ELF-1 (cell line): ENCODE measurements at regions not wholly inside any gene's neighbourhood (a gene's known extent, or its start where the extent isn't known, plus 50 kb on each side); places are given as distances from the start of the nearest gene placed in this dataset.
"Not testable (repeated sequence)": the region's sequence is repeated elsewhere in the genome, so short reads cannot be mapped to it uniquely, and the experiment has no call there.

Experiments
- DNase-seq: peaks from one replicate; pipeline ENCODE4 v3.0.0-alpha.2; 2016; ENCODE audit warnings: low read depth, low spot score

- DNase-seq: no peak
Measured at GRCh38 chr7:23938215-23938614, 228.2 kb downstream of the STK31 start.

DNA sequence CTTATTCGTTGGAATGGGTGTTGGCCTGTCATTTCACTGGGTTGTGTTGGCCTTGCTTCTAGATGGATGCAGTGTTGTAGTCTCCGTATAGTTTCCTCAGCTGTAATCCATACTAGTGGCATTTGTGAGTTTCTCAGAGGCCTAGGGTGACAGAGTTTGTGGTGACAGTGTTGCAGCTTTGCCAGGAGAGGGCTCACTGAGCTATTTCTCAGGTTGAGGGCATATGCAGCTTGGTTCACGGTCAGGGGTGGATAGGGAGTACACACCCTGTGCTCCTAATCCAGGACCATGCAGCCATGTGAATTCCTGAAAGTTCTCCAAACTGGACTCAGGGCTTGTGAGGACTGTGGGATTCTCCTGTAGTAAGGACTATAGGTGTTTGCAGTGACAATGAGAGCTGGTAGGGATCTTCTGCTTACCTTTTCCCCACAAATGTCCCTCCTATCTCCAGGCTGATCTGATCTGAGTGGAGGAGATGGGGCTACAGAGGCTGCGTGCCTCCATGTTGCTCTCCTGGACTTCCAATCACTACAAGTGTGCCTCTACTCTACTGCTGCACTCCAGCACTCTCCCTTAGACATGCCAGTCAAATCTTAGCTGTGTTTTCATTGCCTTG lies 229.0 kb downstream of the STK31 start:
- DNase-seq: peak; percentile 60

- DNase-seq: not testable (repeated sequence)
Measured at GRCh38 chr7:23939747-23940146, 229.7 kb downstream of the STK31 start.

- no peak for DNase-seq
Measured at GRCh38 chr7:23941551-23941950, 231.5 kb downstream of the STK31 start.

DNA sequence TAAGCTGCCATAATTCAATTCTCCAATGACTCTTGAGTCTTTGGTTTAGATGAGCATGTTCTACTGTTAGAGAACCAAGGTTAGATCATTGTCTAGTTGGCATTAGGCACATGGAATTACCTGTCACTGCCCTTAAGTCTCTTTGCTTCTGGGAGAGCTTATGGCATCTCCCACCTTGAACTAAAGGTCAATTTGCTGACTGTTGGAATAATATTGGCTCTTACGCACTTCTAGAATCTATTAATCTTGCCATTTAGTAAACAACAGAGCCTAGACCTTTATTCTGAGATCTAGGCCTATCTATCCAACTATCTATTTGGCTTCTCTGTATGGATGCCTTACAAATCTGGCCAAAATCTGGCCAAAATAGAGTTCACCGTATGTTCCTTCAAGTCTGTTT lies 232.0 kb downstream of the STK31 start:
- DNase-seq: no peak

DNA sequence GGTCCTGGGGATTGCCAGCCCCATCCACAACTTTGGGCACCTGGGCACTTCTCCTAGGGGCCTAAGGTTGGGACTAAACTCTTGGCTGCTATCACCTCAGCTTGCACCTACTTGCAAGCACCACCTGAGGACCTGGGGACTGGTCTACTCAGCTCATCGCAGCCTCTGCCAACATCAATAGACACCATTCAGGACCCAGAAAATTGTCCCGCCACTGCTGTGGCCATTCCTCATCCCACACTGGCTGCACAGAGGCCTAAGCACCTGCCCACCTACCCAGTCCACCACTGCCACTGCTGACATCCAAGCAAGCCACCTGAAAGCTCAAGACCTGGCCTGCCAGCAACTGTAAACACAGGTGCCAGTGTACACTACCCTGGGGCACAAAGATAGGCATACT lies 234.1 kb downstream of the STK31 start:
- DNase-seq: no peak

GRCh38 chr7:23945472-23945871 lies 235.5 kb downstream of the STK31 start:
- no peak for DNase-seq

GRCh38 chr7:23955145-23955544 lies 245.1 kb downstream of the STK31 start:
- DNase-seq: no peak

DNA sequence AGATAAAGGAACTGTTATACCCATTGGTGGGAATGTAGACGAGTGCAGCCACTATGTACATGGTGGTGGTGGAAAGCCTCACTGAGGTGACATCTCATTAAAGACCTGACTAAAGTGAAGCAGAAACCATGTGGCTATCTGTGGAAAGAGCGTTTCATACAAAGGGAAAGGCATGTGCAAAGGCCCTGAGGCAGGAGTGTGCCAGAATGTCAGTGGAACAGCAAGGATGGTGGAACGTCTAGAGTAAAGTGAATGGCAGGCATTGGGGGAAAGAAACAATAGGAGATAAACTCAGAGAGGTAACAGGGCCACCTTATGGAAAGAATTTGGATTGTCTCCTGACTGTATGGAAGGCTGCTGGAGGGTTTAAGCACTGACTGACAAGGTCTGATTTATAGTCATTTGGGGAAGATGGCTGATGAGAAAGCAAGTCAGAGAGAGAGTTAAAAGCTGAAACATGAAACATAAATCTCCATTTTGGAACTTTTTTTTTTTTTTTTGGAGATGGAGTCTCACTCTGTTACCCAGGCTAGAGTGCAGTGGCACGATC lies 245.7 kb downstream of the STK31 start:
- DNase-seq: no peak

- peak; percentile 56 for DNase-seq
Measured at GRCh38 chr7:23956772-23957576, 247.0 kb downstream of the STK31 start.

DNA sequence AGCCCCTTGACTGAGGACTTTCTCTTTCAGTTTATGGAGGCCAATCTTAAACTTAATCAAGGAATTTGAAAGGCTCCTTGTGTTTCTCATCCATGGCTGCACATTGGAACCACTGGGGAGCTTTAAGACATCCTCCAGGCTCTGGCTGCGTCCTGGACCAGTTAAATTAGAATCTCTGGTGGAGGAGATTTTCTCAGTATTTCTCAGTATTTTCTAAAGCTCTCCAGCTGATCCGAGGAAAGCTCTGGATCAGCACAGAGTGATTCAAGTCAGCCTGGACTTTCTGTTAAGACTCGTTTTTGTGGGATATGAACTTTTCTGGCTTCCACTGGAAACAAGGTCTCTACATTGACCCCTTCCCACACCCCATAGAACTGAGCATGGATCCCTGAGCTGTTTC lies 249.8 kb downstream of the STK31 start:
- no peak for DNase-seq

GRCh38 chr7:23960361-23960760 lies 250.3 kb downstream of the STK31 start:
- no peak for DNase-seq

DNA sequence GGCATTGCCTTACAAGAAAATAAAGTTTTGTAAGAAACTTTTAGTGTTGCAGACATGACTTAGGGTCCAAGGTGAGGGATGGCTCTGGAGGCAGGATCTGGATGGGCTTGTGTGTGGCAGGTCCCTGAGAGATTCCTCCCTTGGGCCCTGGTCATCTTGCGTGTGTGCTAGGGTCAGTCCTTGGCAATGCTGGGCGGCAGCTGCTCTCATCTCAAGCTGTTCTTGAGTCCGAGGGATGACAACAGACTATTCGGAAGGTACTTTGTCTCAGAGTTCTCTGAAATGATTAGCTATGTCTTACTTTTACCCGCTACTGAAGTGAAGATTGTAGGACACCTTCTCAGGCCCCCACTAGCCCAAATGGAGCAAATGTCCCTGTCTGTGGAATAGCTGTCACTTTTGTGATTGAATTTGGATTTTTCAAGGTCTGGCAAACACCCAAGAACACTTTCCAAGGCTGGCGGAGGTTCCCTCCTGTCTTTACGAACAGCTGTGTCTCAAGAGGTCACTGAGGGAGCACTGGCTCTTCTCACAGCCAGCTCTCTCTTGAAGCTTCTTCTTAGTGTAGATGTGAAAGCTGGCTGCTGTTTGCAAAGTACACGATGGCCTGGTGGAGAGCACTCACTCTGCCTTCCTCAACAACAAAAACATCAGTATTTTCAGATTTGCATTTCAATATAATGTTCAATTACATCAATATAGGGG lies 253.6 kb downstream of the STK31 start:
- no peak for DNase-seq

GRCh38 chr7:23964715-23965114 lies 254.7 kb downstream of the STK31 start:
- no peak for DNase-seq

- no peak for DNase-seq
Measured at GRCh38 chr7:23965296-23965695, 255.3 kb downstream of the STK31 start.

DNA sequence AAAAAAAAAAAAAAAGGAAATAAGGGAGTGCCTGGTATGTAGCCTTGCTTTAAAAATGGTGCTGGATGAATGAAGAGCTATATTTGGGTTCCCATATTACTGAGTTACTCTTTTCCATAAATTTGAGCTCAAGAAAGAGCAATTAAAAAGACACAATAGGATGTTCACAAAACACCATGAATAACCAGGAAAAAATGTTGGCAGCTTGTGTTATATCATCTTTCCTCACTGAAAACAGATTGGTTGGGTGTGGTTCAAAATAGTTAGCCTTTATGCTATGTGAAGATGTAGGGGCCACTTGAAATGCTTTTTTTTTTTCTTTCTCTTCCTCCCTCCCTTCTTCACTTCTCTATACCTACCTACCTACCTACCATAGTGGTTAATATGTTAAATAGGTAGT lies 256.9 kb downstream of the STK31 start:
- no peak for DNase-seq

- DNase-seq: no peak
Measured at GRCh38 chr7:23967949-23968599, 258.1 kb downstream of the STK31 start.

GRCh38 chr7:23968791-23969190 lies 258.8 kb downstream of the STK31 start:
- no peak for DNase-seq

- no peak for DNase-seq
Measured at GRCh38 chr7:23969443-23969842, 259.4 kb downstream of the STK31 start.

DNA sequence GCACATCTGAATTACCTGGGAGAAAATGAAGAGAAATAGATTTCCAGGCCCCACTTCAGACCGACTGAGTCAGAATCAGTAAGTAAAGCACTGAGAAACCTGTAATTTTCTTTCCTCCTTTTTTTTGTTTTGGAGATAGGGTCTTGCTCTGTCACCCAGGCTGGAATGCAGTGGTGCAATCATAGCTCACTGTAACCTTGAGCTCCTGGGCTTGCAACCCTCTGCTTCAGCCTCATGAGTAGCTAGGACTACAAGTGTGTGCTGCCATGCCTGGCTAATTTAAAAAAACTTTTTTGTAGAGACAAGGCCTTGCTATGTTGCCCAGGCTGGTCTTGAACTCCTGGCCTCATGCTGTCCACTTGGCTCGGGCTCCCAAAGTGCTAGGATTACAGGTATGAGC lies 260.2 kb downstream of the STK31 start:
- DNase-seq: no peak

- no peak for DNase-seq
Measured at GRCh38 chr7:23971031-23971430, 261.0 kb downstream of the STK31 start.

- DNase-seq: no peak
Measured at GRCh38 chr7:23972057-23972456, 262.0 kb downstream of the STK31 start.
